Urinary bladder (tissue), 3 donors: ENCODE measurements at regions not wholly inside any gene's neighbourhood (a gene's known extent, or its start where the extent isn't known, plus 50 kb on each side); places are given as distances from the start of the nearest gene placed in this dataset.

ENCODE experiments used
- DNase-seq: peaks from one replicate; pipeline ENCODE4 v3.0.0-alpha.2; 2015; ENCODE audit errors: extremely low spot score
- H3K27ac ChIP-seq: one replicate; pipeline ENCODE4 v1.5.1; 2013; ENCODE audit warnings: low read depth, mild to moderate bottlenecking, moderate library complexity
- H3K36me3 ChIP-seq: one replicate; pipeline ENCODE4 v1.6.1; 2013; ENCODE audit warnings: mild to moderate bottlenecking, moderate library complexity; ENCODE audit not compliant: insufficient read depth
- H3K4me1 ChIP-seq: one replicate; pipeline ENCODE4 v1.6.1; 2013; ENCODE audit warnings: mild to moderate bottlenecking, moderate library complexity; ENCODE audit not compliant: insufficient read depth
- H3K4me3 ChIP-seq: one replicate; pipeline ENCODE4 v1.5.1; 2013; ENCODE audit warnings: low read depth, low read length
- WGBS: extraction: QIAGEN DNeasy Blood & Tissue Kit; methylation state at CpG from one replicate; pipeline ENCODE4 v1.1.7; 2013; 5-methylcytosine and 5-hydroxymethylcytosine counted together
- donor health status: healthy with polysubstance abuse.
- donor health status: healthy.

DNA sequence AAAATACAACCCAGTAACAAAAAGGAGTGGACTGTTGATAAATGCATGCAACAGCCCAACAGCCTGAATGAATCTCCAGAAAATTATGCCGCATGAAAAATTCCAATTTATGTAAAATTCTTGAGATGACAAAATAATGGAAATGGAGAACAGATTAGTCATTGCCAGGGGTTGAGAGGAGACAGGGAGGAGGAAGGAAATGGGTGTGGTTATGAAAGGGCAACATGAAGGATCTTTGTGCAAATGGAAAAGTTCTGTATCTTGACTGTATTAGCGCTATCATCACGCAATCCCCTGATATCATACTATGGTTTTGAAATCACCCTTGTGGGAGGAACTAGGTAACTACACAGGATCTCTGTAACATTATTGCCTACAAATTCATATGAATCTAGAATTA lies 1058.3 kb upstream of the RBFOX1 start:
- Histone ChIP-seq H3K4me1 (no peaks in the 10 kb centered on the region), H3K36me3 (no peaks in the 10 kb centered on the region), H3K27ac (no peak overlapping the region), H3K4me3 (no peak overlapping the region)
- WGBS: 94% methylated on average over 3 of the region's 3 CpGs
- no peak for DNase-seq

DNA sequence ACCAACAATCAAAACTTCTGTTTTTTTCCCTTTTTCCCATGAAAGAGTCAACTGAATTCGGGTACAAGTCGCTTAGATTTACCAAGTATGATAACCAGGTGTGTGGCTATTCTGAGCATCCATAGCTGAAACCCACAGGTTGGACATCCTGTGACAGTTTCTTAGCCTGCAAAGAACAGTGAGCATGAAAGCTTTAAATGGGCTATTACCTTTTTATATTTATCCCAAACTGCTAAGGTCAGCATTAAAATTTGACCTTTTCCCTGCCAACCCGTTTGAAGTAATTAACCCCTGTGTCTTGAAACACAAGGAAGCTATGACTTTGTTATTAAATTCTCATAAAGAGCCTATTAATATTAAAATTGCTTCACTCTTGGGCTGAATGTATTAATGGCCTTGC lies 1065.0 kb upstream of the RBFOX1 start:
- 54% methylated on average over 3 of the region's 3 CpGs for WGBS
- no peak overlapping the region for H3K27ac ChIP-seq
- DNase-seq: no peak
- no peaks in the 10 kb centered on the region for H3K36me3 ChIP-seq
- no peaks in the 10 kb centered on the region for H3K4me1 ChIP-seq
- no peak overlapping the region for H3K4me3 ChIP-seq

DNA sequence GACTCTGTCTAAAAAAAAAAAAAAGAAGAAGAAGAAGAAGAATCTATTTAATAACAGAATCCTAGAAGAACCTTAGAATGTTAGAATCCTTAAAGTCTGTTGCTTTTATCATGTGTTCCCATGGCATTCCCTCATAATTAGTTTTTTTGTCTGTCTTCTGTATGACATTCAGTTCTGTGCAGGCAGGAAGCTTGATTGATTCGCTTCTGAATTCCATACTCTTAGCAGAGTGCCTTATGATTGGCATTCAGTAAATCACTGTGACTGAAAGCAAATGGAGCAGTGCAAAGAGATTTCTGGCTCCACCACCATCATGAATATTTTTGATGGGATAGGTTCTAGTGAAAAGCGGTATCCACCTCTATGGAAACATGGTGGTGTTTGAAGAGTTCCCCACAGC lies 1065.9 kb upstream of the RBFOX1 start:
- H3K4me3 ChIP-seq: no peak overlapping the region
- no peak overlapping the region for H3K27ac ChIP-seq
- H3K4me1 ChIP-seq: no peaks in the 10 kb centered on the region
- WGBS: 85% methylated on average over 2 of the region's 2 CpGs
- H3K36me3 ChIP-seq: no peaks in the 10 kb centered on the region
- DNase-seq: no peak

DNA sequence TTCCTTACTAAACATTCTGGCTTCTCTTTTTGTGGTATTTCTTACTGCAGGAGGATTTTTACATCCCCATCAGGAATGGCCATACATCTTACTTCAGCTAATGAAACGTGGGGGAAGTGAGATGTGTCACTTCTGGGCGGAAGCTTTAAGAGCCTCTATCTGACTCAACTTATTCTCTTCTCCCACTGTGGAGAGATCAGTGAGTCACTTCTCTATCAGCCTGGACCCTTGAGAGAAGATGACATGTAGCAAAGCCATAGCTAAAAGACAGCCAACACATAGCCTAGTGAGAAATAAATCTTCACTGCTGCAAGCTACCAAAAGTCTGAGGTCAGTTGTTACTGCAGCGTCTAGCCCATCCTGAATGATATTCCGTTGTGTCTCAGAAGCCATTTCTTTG lies 1066.7 kb upstream of the RBFOX1 start:
- Histone ChIP-seq H3K36me3 (no peaks in the 10 kb centered on the region), H3K27ac (no peak overlapping the region), H3K4me1 (no peaks in the 10 kb centered on the region), H3K4me3 (no peak overlapping the region)
- DNase-seq: no peak
- WGBS: 87% methylated on average over 4 of the region's 4 CpGs

DNA sequence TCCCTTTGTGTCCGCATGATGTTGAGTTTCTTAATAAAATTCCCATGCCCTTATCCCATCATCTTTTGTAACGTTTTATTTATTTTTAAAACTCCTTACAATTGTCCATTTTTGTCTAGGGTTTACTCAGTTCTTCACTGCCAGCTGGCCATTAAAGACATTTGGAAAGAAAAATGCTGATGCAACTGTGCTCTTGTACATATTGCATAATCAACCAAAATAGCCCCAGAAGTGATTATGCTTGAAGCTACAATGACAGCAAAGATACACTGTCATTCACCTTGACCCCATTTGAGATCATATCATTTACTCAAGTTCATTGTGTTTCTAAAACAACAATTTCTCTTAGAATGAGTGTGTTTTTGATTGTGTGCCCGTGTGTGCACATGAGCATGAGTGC lies 1074.6 kb upstream of the RBFOX1 start:
- Histone ChIP-seq H3K36me3 (no peaks in the 10 kb centered on the region), H3K27ac (no peak overlapping the region), H3K4me3 (no peak overlapping the region), H3K4me1 (no peaks in the 10 kb centered on the region)
- DNase-seq: no peak
- WGBS: 68% methylated on average over 3 of the region's 3 CpGs

DNA sequence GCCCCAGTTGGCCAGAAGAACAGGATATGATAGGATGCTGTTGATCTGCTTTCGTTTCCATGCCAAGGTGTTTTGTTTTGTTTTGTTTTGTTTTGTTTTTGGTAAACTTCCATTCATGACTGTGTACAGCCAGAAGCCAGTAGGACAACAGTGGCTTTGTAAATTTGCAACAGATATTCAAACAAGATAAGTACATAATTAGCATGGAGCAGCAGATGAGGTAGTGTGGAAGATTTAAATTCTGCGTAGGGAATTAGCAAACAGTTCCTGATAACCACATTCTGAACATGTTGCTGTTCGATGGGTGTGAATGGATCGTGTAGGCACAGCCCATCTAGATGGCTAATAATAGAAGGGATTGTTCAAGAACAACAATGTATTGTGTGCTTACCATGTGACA lies 1080.1 kb upstream of the RBFOX1 start:
- no peak for DNase-seq
- no peaks in the 10 kb centered on the region for H3K4me1 ChIP-seq
- no peak overlapping the region for H3K4me3 ChIP-seq
- 72% methylated on average over 4 of the region's 4 CpGs for WGBS
- H3K27ac ChIP-seq: no peak overlapping the region
- no peaks in the 10 kb centered on the region for H3K36me3 ChIP-seq

DNA sequence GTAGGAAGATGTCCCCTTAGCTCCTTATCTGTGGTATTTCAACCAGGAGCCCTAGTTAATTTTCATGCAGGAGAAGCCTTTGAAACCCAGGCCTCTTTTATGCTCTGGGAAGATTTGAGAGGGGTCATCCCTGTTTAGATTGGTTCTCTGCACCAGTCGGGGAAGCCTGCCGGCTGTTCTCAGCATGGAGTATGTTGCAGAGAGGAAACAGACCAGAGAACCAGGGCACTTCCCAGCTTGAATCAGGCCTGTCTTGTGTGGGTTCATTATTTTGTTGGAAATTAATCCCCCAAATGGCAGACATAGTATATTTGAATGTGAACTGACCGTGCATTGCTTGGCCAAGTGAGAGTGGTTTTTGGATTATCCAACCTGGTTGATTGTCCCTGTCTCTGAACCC lies 1082.1 kb upstream of the RBFOX1 start:
- Histone ChIP-seq H3K4me1 (no peaks in the 10 kb centered on the region), H3K36me3 (no peaks in the 10 kb centered on the region), H3K27ac (no peak overlapping the region), H3K4me3 (no peak overlapping the region)
- DNase-seq: no peak
- WGBS: 40% methylated on average over 3 of the region's 3 CpGs

DNA sequence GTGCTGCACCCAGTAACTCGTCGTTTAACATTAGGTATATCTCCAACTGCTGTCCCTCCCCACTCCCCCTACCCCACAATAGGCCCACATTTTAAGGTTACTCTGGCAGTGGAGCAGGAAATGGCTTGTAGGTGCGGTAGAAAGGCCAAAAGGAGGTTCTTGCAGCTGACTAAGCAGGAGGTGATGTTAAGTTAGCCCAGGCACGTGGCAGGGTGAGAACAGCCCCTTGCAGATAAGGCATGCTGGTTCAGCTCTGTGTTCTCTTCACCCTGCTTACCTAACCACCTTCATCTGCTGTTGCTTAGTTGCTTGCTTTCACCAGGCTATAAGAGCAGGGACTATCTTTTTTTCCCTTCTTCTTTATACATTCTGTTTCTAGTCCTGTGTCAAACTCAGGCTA lies 1082.8 kb upstream of the RBFOX1 start:
- Histone ChIP-seq H3K4me1 (no peaks in the 10 kb centered on the region), H3K4me3 (no peak overlapping the region), H3K36me3 (no peaks in the 10 kb centered on the region), H3K27ac (no peak overlapping the region)
- no peak for DNase-seq
- 53% methylated on average over 4 of the region's 4 CpGs for WGBS

DNA sequence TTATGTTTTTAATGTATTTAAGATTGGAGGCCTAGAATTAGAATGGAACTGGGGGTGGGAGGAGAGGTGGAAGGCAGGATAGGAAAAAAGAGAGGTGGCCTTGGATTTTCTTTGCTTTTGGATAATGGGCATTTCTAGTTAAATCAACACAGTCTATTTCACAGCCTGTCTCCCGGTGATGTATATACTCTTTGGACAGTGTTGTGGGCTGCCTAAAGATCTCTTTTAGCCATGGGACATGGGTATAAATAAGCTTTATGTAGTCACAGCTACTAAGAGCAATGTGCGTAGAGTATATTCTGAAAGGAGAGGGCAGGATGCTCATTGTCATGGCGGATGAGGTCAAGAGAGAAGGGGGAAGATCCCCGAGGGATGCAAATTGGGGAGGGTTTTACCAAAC lies 1084.4 kb upstream of the RBFOX1 start:
- no peaks in the 10 kb centered on the region for H3K4me1 ChIP-seq
- no peak overlapping the region for H3K4me3 ChIP-seq
- no peak for DNase-seq
- H3K27ac ChIP-seq: no peak overlapping the region
- H3K36me3 ChIP-seq: no peaks in the 10 kb centered on the region
- WGBS: 69% methylated on average over 4 of the region's 4 CpGs

DNA sequence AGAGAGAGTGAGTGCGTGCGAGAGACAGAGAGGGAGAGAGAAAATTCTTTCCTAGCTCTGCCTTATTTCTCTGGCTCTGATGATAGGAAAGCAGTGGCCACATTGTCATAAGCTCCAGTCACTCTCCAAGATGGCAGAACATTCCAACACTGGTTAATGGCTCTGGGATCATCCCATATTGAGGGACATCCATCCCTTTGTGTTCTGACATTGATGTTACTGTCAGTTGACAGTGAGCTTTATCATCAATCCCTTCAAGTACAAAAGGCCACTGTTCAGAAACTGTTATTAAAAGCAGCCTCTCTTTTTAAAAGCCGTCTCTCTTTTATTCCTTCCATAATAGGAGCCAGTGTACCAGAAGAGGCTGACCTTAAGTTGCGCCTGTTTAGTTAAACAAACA lies 1084.9 kb upstream of the RBFOX1 start:
- no peak for DNase-seq
- Histone ChIP-seq H3K36me3 (no peaks in the 10 kb centered on the region), H3K4me1 (no peaks in the 10 kb centered on the region), H3K4me3 (no peak overlapping the region), H3K27ac (no peak overlapping the region)
- 89% methylated on average over 4 of the region's 4 CpGs for WGBS

DNA sequence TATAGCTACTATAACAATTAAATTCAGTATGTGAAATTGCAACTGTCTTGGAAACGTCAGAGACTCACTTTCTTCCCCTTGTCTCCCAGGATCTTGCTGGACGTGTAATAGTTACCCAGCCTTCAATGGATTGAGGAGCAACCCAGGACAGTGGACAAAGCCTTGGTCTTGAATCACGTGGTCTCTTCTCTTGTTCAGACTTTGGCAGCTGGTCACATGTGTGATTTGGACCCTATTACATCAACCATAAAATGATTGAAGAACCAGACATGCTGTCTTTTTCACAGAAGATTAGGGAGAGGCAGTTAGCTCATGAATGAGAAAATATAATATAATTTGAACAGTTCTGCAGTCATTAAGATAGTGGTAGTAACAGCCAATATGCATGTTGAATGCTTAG lies 1085.5 kb upstream of the RBFOX1 start:
- Histone ChIP-seq H3K36me3 (no peaks in the 10 kb centered on the region), H3K4me1 (no peaks in the 10 kb centered on the region), H3K4me3 (no peak overlapping the region), H3K27ac (no peak overlapping the region)
- WGBS: 66% methylated on average over 3 of the region's 3 CpGs
- DNase-seq: no peak

DNA sequence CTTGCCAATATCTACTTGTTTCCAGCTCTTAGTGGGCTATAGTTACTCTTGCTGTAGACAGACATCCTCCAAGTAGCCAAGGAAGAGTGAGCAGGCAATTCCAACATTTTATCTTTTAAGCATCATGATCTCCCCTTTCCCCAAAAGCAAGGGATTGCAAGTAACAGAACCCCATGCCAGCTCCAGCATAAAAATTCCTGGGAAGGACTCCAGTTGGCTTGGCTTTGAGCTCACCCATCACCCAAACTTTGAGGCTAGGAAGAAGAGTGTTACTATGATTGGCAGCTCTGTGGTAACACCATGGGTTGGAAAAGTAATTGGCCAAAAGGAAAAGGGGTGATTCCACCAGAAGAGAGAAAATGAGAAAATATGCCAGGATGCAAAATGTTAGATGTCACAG lies 1086.4 kb upstream of the RBFOX1 start:
- DNase-seq: no peak
- H3K27ac ChIP-seq: no peak overlapping the region

DNA sequence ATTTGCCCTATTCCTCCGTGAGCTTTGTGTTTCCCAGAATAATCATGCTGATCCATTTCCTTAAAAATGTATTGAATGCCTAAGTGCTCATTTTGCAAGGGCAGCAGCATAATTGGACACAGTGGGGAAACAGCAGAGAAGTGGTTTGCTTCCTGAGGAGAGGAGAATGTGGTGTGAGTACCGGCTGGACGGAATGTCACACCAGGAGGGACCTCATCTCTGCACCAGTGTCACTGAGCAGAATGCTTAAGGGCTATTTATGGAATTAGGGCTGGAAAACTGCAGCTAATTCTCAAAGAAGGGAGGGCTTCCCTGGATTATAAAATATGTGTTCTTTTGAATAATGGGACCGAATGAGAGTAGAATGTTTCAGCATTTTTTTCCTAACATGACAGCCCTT lies 1100.6 kb upstream of the RBFOX1 start:
- H3K4me3 ChIP-seq: no peak overlapping the region
- no peak for DNase-seq
- WGBS: 69% methylated on average over 4 of the region's 4 CpGs
- no peak overlapping the region for H3K27ac ChIP-seq
- H3K4me1 ChIP-seq: no peaks in the 10 kb centered on the region
- no peaks in the 10 kb centered on the region for H3K36me3 ChIP-seq

More for the DNA sequence above, 1086.4 kb upstream of the RBFOX1 start:
- Histone ChIP-seq H3K4me3 (no peak overlapping the region), H3K4me1 (no peaks in the 10 kb centered on the region), H3K36me3 (no peaks in the 10 kb centered on the region)

DNA sequence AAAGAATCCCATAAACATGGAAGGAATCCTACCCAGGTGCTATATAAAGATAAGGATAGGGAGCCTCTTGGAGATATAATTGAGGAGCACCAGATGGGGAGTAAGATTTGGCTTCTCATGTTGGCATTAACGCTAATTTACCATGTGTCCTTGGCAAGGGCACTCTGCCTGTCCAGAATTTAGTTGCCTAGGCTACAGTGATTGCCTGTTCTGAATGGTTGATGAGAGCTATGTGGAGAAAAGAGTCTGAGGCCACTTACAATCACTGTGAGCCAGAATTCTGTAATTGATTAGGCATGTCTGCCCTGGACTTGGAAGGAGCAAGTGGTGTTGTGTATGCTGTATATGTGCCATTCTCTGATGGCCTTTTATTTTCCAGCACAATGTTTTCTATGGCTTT lies 1101.2 kb upstream of the RBFOX1 start:
- no peak overlapping the region for H3K27ac ChIP-seq
- H3K36me3 ChIP-seq: no peaks in the 10 kb centered on the region
- DNase-seq: no peak
- WGBS: 86% methylated on average over 1 of the region's 1 CpG
- H3K4me1 ChIP-seq: no peaks in the 10 kb centered on the region
- no peak overlapping the region for H3K4me3 ChIP-seq

DNA sequence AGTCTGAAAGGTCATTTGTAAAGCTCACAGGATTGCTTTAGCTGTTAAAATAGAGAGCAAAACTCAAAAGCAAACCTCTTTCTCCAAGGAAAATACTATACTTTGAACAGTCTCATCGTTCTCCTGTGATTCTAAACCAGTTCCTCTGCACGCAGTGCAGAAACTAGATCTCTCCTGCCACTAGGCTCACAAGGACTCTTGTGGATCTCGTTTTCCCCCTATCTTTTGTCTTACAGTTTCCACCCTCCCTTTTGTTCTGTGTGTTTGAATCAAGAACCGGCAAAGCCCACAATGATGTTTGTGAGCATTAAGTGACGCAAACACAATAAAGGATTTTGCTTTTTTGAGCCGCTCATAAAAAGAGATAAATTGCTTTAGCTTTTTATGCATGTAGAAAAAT lies 1103.5 kb upstream of the RBFOX1 start:
- no peak for DNase-seq
- Histone ChIP-seq H3K27ac (no peak overlapping the region), H3K4me1 (no peaks in the 10 kb centered on the region), H3K4me3 (no peak overlapping the region), H3K36me3 (no peaks in the 10 kb centered on the region)
- WGBS: 41% methylated on average over 6 of the region's 6 CpGs
